Heart right ventricle (tissue), 16 donors: ENCODE measurements at regions not wholly inside any gene's neighbourhood (a gene's known extent, or its start where the extent isn't known, plus 50 kb on each side); places are given as distances from the start of the nearest gene placed in this dataset.

Source experiments
- ATAC-seq, 8 donors: fragments of 200-7000 bp; cut with Tn5 transposase; one replicate each; pipeline ENCODE4 v1.9.1; 2020; ENCODE audit warnings: mild to moderate bottlenecking in 8 of 8, moderate library complexity in 8 of 8, moderate number of reproducible peaks in 1 of 8
- DNase-seq, 2 donors: peaks; one replicate each; pipeline ENCODE4 v3.0.0-alpha.2; 2020
- H3K27ac ChIP-seq, 10 donors: fragments of 200-600 bp; sonication (generic) in 2 of 10; one replicate each; pipeline versions ENCODE4 v1.5.0 to v1.8.0; 2020 to 2022; ENCODE audit warnings: mild to moderate bottlenecking in 3 of 10
- H3K27me3 ChIP-seq, 7 donors: fragments of 200-600 bp; one replicate each; pipeline ENCODE4 v1.8.0; 2021 to 2022; ENCODE audit warnings: mild to moderate bottlenecking in 2 of 7
- H3K36me3 ChIP-seq, 9 donors: fragments of 200-600 bp; sonication (generic) in 1 of 9; one replicate each; pipeline versions ENCODE4 v1.5.0 to v1.8.0; 2020 to 2022; ENCODE audit warnings: mild to moderate bottlenecking in 2 of 9
- H3K4me1 ChIP-seq, 9 donors: fragments of 200-600 bp; sonication (generic) in 1 of 9; one replicate each; pipeline versions ENCODE4 v1.5.0 to v1.8.0; 2020 to 2022; ENCODE audit warnings: mild to moderate bottlenecking in 4 of 9
- H3K4me3 ChIP-seq, 10 donors: fragments of 200-600 bp; sonication (generic) in 2 of 10; one replicate each; pipeline versions ENCODE4 v1.5.0 to v1.8.0; 2020 to 2022; ENCODE audit warnings: mild to moderate bottlenecking in 7 of 10, moderate library complexity in 2 of 10
- H3K9me3 ChIP-seq, 11 donors: fragments of 200-600 bp in 10 of 11; sonication (generic) in 2 of 11; one replicate each; pipeline versions ENCODE4 v1.5.0 to v1.8.0; 2013 to 2022; ENCODE audit warnings: mild to moderate bottlenecking in 2 of 11, control low read depth in 1 of 11, moderate library complexity in 1 of 11
- CTCF ChIP-seq, 9 donors: fragments of 200-600 bp; sonication (generic) in 2 of 9; IDR thresholded peaks; one replicate each; pipeline versions ENCODE4 v1.5.0 to v1.8.0; 2021 to 2022; ENCODE audit warnings: antibody characterized with exemption in 9 of 9, mild to moderate bottlenecking in 5 of 9, moderate library complexity in 1 of 9
- WGBS, 2 donors: extraction: QIAGEN DNeasy Blood & Tissue Kit; methylation state at CpG; one replicate each; pipeline ENCODE4 v1.1.7; 2013; ENCODE audit warnings: inconsistent platforms in 1 of 2; 5-methylcytosine and 5-hydroxymethylcytosine counted together
- intact Hi-C, 10 donors: fragments of 100-400 bp; cut with DNase I; formaldehyde crosslinking; loops; one replicate each; pipeline versions ENCODE4 v1.11.1 to v1.14.2; 2022
- donor health status: Arrhythmogenic right ventricular cardiomyopathy.
- donor health status: ischemic (EF 13 %, LVEDD 7.1; RV severe dilation, severe dysfunction).
- donor health status: healthy with polysubstance abuse.
- donor health status: DM: no; HTN: yes; CAD: no.
- donor health status: DM: no; HTN: no; CAD: no.
- donor health status: ischemic (EF 25% LVEDD 6.9; RV normal size, moderate dysfunction).
- donor health status: ischemic (EF 25% LVEDD 5.7; RV mildly dilated, moderate dysfunction).
- donor health status: healthy.
- donor health status: DM: yes; HTN: yes; CAD: no.
- donor health status: Ischemic cardiomyopathy.
- donor health status: ischemic (EF 35%, LVEDD 5.7; RV mildly dilated, moderate dysfunction).
- donor health status: nonischemic (EF 11% LVEDD 7.7; RV severe dilation, severe dysfunction).
- donor health status: DM: yes; HTN: yes; CAD: no.
- donor health status: PGD.
- donor health status: ischemic (EF 29% LVEDD 5.4; RV normal size, mild dysfunction).
- donor health status: nonischemic (EF 23%, LVEDD 6.1; RV moderate dilation, normal function).

DNA sequence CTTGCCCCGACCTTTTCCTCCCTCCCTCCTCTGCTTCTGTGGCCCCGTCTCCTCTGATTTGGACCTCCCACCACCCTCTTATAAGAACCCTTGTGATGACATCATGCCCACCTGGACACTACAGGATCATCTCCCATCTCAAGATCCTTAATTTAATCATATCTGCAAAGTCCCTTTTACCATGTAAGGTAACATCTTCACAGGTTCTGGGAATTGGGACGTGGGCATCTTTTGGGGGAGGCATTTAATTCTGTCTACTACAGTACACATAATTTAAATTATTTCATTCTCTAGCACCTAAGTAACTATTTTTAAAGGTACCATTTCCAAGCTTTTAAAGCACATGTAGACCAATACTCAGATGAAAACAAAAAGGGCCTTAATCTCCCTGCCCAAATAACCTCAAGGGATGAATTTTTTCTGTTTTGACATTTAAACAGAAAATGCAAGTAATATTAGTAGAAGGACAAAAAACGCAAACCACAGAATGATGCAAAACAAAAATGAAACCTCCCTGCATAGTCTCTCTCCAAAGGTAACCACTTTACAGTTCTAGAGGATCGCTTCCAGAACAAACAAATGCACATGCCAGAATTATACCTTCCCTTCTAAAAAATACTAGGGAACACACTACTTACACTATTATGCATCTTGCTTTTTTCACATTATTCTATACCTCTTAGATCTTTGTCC is 222.1 kb downstream of the AACS start:
- WGBS, 2 donors = 74 to 76% methylated on average over 5 of the region's 5 CpGs
- no peak for TF ChIP-seq CTCF (IDR thresholded peaks at IDR 0.05)
- H3K27ac ChIP-seq = no peak overlapping the region

GRCh38 chr12:125288931-125289928 is 224.0 kb downstream of the AACS start:
- no peak for TF ChIP-seq CTCF (IDR thresholded peaks at IDR 0.05)
- Histone ChIP-seq H3K4me3 (no peak overlapping the region), H3K27me3 (peaks cover 0 to 27% (median 3%) of the 10 kb centered on the region in 7 donors), H3K4me1 (no peaks in the 10 kb centered on the region), H3K36me3 (no peaks in the 10 kb centered on the region), H3K9me3 (peaks cover 0 to 10% (median 0%) of the 10 kb centered on the region in 11 donors), H3K27ac (no peak overlapping the region)
- ATAC-seq = no peak
- DNase-seq = no peak
- intact Hi-C loops = no loop called here
- 72 to 82% methylated on average over 7 of the region's 7 CpGs for WGBS, 2 donors

More for the DNA sequence above, 222.1 kb downstream of the AACS start:
- no peak overlapping the region for H3K4me3 ChIP-seq
- H3K9me3 ChIP-seq = no peaks in the 10 kb centered on the region
- no peak for ATAC-seq
- intact Hi-C loops = no loop called here
- no peaks in the 10 kb centered on the region for H3K4me1 ChIP-seq
- no peaks in the 10 kb centered on the region for H3K36me3 ChIP-seq
- H3K27me3 ChIP-seq = peaks cover 0 to 35% (median 6%) of the 10 kb centered on the region in 7 donors
- no peak for DNase-seq

GRCh38 chr12:125289970-125290369 is 224.7 kb downstream of the AACS start:
- Histone ChIP-seq H3K27ac (no peak overlapping the region), H3K9me3 (peaks cover 0 to 13% (median 0%) of the 10 kb centered on the region in 11 donors), H3K36me3 (no peaks in the 10 kb centered on the region), H3K4me3 (no peak overlapping the region), H3K27me3 (peaks cover 0 to 29% (median 3%) of the 10 kb centered on the region in 7 donors), H3K4me1 (no peaks in the 10 kb centered on the region)
- no peak for ATAC-seq
- TF ChIP-seq CTCF (IDR thresholded peaks at IDR 0.05) = no peak
- intact Hi-C loops = no loop called here
- DNase-seq = no peak
- 83 to 87% methylated on average over 9 of the region's 9 CpGs for WGBS, 2 donors

DNA sequence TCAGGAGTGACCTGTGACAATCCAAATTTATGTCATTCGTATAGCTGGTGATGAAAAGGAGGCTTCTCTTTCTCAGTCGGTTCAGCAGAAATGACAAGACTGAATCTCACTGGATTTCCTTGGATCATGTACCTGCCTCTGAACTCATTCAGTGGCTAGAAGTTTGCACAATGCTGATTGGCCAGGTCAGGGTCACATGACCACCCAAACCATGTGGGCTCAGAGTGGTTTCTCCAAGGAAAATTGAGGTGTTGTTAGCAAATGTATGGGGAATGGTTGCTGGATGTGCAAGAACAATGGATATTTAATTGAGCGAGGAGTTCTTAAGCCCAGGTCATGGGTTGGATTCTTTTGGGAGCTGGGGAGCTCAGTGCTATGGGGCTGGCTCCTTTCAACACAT is 227.5 kb downstream of the AACS start:
- H3K4me3 ChIP-seq = no peak overlapping the region
- no peak for TF ChIP-seq CTCF (IDR thresholded peaks at IDR 0.05)
- intact Hi-C loops = no loop called here
- H3K9me3 ChIP-seq = peaks cover 0 to 13% (median 0%) of the 10 kb centered on the region in 11 donors
- peaks cover 0 to 44% (median 7%) of the 10 kb centered on the region in 7 donors for H3K27me3 ChIP-seq
- ATAC-seq (no peak), DNase-seq (no peak)
- H3K4me1 ChIP-seq = no peaks in the 10 kb centered on the region
- H3K36me3 ChIP-seq = no peaks in the 10 kb centered on the region
- 91 to 92% methylated on average over 3 of the region's 3 CpGs for WGBS, 2 donors
- no peak overlapping the region for H3K27ac ChIP-seq
